Endothelial cell (in vitro differentiated cells): ENCODE measurements at regions not wholly inside any gene's neighbourhood (a gene's known extent, or its start where the extent isn't known, plus 50 kb on each side); places are given as distances from the start of the nearest gene placed in this dataset.

Experiments
- DNase-seq: peaks from one replicate; pipeline ENCODE4 v3.0.0; 2021; ENCODE audit warnings: low spot score
- H3K27ac Mint-ChIP-seq: one replicate; pipeline ENCODE4 v1.8.0; 2021; ENCODE audit warnings: mixed read lengths, inconsistent platforms; ENCODE audit not compliant: unreplicated experiment
- H3K27me3 Mint-ChIP-seq: one replicate; pipeline ENCODE4 v1.8.0; 2021; ENCODE audit warnings: mild to moderate bottlenecking, moderate library complexity, mixed read lengths, inconsistent platforms; ENCODE audit not compliant: unreplicated experiment
- H3K36me3 Mint-ChIP-seq: one replicate; pipeline ENCODE4 v1.8.0; 2021; ENCODE audit warnings: mild to moderate bottlenecking, low read depth, mixed read lengths, inconsistent platforms; ENCODE audit not compliant: unreplicated experiment
- H3K4me1 Mint-ChIP-seq: one replicate; pipeline ENCODE4 v1.8.0; 2021; ENCODE audit warnings: mild to moderate bottlenecking, mixed read lengths, inconsistent platforms; ENCODE audit not compliant: unreplicated experiment
- H3K4me3 Mint-ChIP-seq: one replicate; pipeline ENCODE4 v1.8.0; 2021; ENCODE audit warnings: mild to moderate bottlenecking, mixed read lengths, inconsistent platforms; ENCODE audit not compliant: unreplicated experiment
- H3K9me3 Mint-ChIP-seq: one replicate; pipeline ENCODE4 v1.8.0; 2021; ENCODE audit warnings: mixed read lengths, inconsistent platforms; ENCODE audit not compliant: unreplicated experiment
- CTCF ChIP-seq: fragments of 200-600 bp; sonication (generic); IDR thresholded peaks from one replicate; pipeline ENCODE4 v1.5.0; 2021; ENCODE audit warnings: antibody characterized with exemption; ENCODE audit not compliant: unreplicated experiment

- Mint-ChIP-seq H3K4me3 (no peak overlapping the region), H3K27ac (no peak overlapping the region), H3K9me3 (no peaks in the 10 kb centered on the region), H3K4me1 (peaks cover 16% of the 10 kb centered on the region), H3K27me3 (peaks cover 3% of the 10 kb centered on the region), H3K36me3 (no peaks in the 10 kb centered on the region)
- no peak for TF ChIP-seq CTCF
- DNase-seq, result no peak
These were observed 116.7 kb upstream of the IGLL5 start for GRCh38 chr22:22770881-22771280.

GRCh38 chr22:22771696-22772377, 115.8 kb upstream of the IGLL5 start:
- Mint-ChIP-seq H3K4me3 (no peak overlapping the region), H3K27me3 (peaks cover 3% of the 10 kb centered on the region), H3K9me3 (no peaks in the 10 kb centered on the region), H3K36me3 (no peaks in the 10 kb centered on the region), H3K4me1 (peaks cover 16% of the 10 kb centered on the region), H3K27ac (no peak overlapping the region)
- TF ChIP-seq CTCF, result no peak
- no peak for DNase-seq

- no peak overlapping the region for H3K4me3 Mint-ChIP-seq
- no peak overlapping the region for H3K27ac Mint-ChIP-seq
- peaks cover 16% of the 10 kb centered on the region for H3K4me1 Mint-ChIP-seq
- no peaks in the 10 kb centered on the region for H3K9me3 Mint-ChIP-seq
- peaks cover 3% of the 10 kb centered on the region for H3K27me3 Mint-ChIP-seq
- H3K36me3 Mint-ChIP-seq, result no peaks in the 10 kb centered on the region
- no peak for DNase-seq
- TF ChIP-seq CTCF, result no peak
These were observed 115.2 kb upstream of the IGLL5 start for GRCh38 chr22:22772396-22772795.

GRCh38 chr22:22772883-22773282, 114.7 kb upstream of the IGLL5 start:
- H3K4me1 Mint-ChIP-seq, result peaks cover 16% of the 10 kb centered on the region
- no peak overlapping the region for H3K4me3 Mint-ChIP-seq
- no peak for TF ChIP-seq CTCF
- DNase-seq, result no peak
- no peaks in the 10 kb centered on the region for H3K9me3 Mint-ChIP-seq
- no peaks in the 10 kb centered on the region for H3K36me3 Mint-ChIP-seq
- no peak overlapping the region for H3K27ac Mint-ChIP-seq
- H3K27me3 Mint-ChIP-seq, result peaks cover 3% of the 10 kb centered on the region

GRCh38 chr22:22773427-22773826, 114.2 kb upstream of the IGLL5 start:
- peaks cover 3% of the 10 kb centered on the region for H3K27me3 Mint-ChIP-seq
- no peaks in the 10 kb centered on the region for H3K36me3 Mint-ChIP-seq
- H3K4me3 Mint-ChIP-seq, result no peak overlapping the region
- peaks cover 16% of the 10 kb centered on the region for H3K4me1 Mint-ChIP-seq
- TF ChIP-seq CTCF, result no peak
- no peak for DNase-seq
- H3K9me3 Mint-ChIP-seq, result no peaks in the 10 kb centered on the region
- H3K27ac Mint-ChIP-seq, result no peak overlapping the region
